PC-9 (cell line): ENCODE measurements at regions not wholly inside any gene's neighbourhood (a gene's known extent, or its start where the extent isn't known, plus 50 kb on each side); places are given as distances from the start of the nearest gene placed in this dataset.

Experiments used
- BruUV-seq: library from RNA; stranded (reverse); fragments of 400-500 nt; replicated peaks from 2 replicates; lab custom pipeline; 2021; lab: Mats Ljungman, UMichigan
- CTCF ChIA-PET: fragments of 300-600 bp; sonication (Branson Sonifier 250); formaldehyde crosslinking; loops from one replicate; lab custom pipeline; 2022; ENCODE audit warnings: antibody characterized with exemption; lab: Charles Lee
- POLR2A ChIA-PET: fragments of 300-600 bp; sonication (Branson Sonifier 250); formaldehyde crosslinking; loops from one replicate; lab custom pipeline; 2022; ENCODE audit warnings: antibody characterized with exemption; ENCODE audit not compliant: unreplicated experiment; lab: Charles Lee
- DNase-seq, 2 experiments: peaks; one replicate each; pipeline versions ENCODE4 v3.0.0 to v3.0.0-alpha.2; 2015 to 2022; ENCODE audit warnings: mixed read lengths in 1 of 2
- H2AFZ ChIP-seq: fragments of 200-600 bp; sonication (generic); 2 replicates; pipeline ENCODE4 v1.8.1; 2017; ENCODE audit warnings: antibody characterized with exemption
- H3F3A ChIP-seq: fragments of 200-600 bp; sonication (generic); 2 replicates; pipeline ENCODE4 v1.8.1; 2017; ENCODE audit warnings: antibody characterized with exemption, mild to moderate bottlenecking, low read depth; ENCODE audit not compliant: insufficient read depth
- H3K27ac ChIP-seq: fragments of 200-600 bp; sonication (generic); 2 replicates; pipeline ENCODE4 v1.6.1; 2016; ENCODE audit warnings: mixed run types
- H3K27me3 ChIP-seq: fragments of 200-600 bp; sonication (generic); 2 replicates; pipeline ENCODE4 v1.6.1; 2016; ENCODE audit warnings: low read depth, mixed run types; ENCODE audit not compliant: insufficient read depth
- H3K36me3 ChIP-seq: fragments of 200-600 bp; sonication (generic); 2 replicates; pipeline ENCODE4 v1.6.1; 2016; ENCODE audit warnings: low read depth, mixed run types
- H3K4me1 ChIP-seq: fragments of 200-600 bp; sonication (generic); replicated peaks from 2 replicates; pipeline ENCODE4 v1.6.1; 2016; ENCODE audit warnings: mixed run types; ENCODE audit not compliant: insufficient read depth
- H3K4me2 ChIP-seq: fragments of 200-600 bp; sonication (generic); 2 replicates; pipeline ENCODE4 v1.6.1; 2017; ENCODE audit warnings: mixed run types
- H3K4me3 ChIP-seq: fragments of 200-600 bp; sonication (generic); 2 replicates; pipeline ENCODE4 v1.6.1; 2016; ENCODE audit warnings: mixed run types
- H3K79me2 ChIP-seq: fragments of 200-600 bp; sonication (generic); 2 replicates; pipeline ENCODE4 v1.6.1; 2017; ENCODE audit warnings: low read depth, mixed run types
- H3K9me2 ChIP-seq: fragments of 200-600 bp; sonication (generic); 2 replicates; pipeline ENCODE4 v1.8.1; 2017; ENCODE audit warnings: mild to moderate bottlenecking; ENCODE audit not compliant: insufficient read depth
- H3K9me3 ChIP-seq: fragments of 200-600 bp; sonication (generic); 2 replicates; pipeline ENCODE4 v1.8.1; 2016; ENCODE audit warnings: low read depth; ENCODE audit not compliant: insufficient read depth
- H4K20me1 ChIP-seq: fragments of 200-600 bp; sonication (generic); 2 replicates; pipeline ENCODE4 v1.8.1; 2017; ENCODE audit not compliant: insufficient read depth
- CTCF ChIP-seq: fragments of 200-600 bp; sonication (generic); conservative IDR thresholded peaks from 2 replicates; pipeline ENCODE4 v1.6.1; 2017; ENCODE audit warnings: mixed run types, antibody characterized with exemption, mild to moderate bottlenecking, moderate library complexity
- EZH2 ChIP-seq: fragments of 200-600 bp; sonication (generic); IDR thresholded peaks from 2 replicates; pipeline ENCODE4 v1.8.0; 2017; ENCODE audit warnings: antibody characterized with exemption, low read depth
- intact Hi-C: fragments of 100-400 bp; cut with micrococcal nuclease; formaldehyde crosslinking; loops from one replicate; pipeline ENCODE4 v1.10.0; 2022; ENCODE audit not compliant: unreplicated experiment

GRCh38 chrX:74179071-74179470 is 124.9 kb upstream of the ZCCHC13 start:
- no peak overlapping the region for H3K4me3 ChIP-seq
- H3K9me3 ChIP-seq = no peaks in the 10 kb centered on the region
- H3K27me3 ChIP-seq = no peaks in the 10 kb centered on the region
- no peaks in the 10 kb centered on the region for H4K20me1 ChIP-seq
- H3K79me2 ChIP-seq = no peaks in the 10 kb centered on the region
- no peaks in the 10 kb centered on the region for H3K4me1 ChIP-seq
- TF ChIP-seq EZH2 (no peak), CTCF (no peak)
- no TSS peak for BruUV-seq
- ChIA-PET POLR2A (no interaction called here), CTCF (interaction anchor here (0.6 kb wide), 1 partner anchor 326 kb away, joined by 3 read pairs; no protein-coding TSS in a partner anchor)
- DNase-seq = peak in 1 of 2 experiments; percentile 39
- no peaks in the 10 kb centered on the region for H3F3A ChIP-seq
- H3K9me2 ChIP-seq = no peaks in the 10 kb centered on the region
- intact Hi-C loops = no loop called here
- no peaks in the 10 kb centered on the region for H3K36me3 ChIP-seq
- no peak overlapping the region for H3K4me2 ChIP-seq
- H3K27ac ChIP-seq = no peak overlapping the region
- H2AFZ ChIP-seq = no peak overlapping the region

GRCh38 chrX:74178536-74178935 is 125.4 kb upstream of the ZCCHC13 start:
- no peaks in the 10 kb centered on the region for H3K79me2 ChIP-seq
- no TSS peak for BruUV-seq
- H3K27ac ChIP-seq = no peak overlapping the region
- no peaks in the 10 kb centered on the region for H3K9me3 ChIP-seq
- H3K27me3 ChIP-seq = no peaks in the 10 kb centered on the region
- intact Hi-C loops = no loop called here
- no peaks in the 10 kb centered on the region for H3K9me2 ChIP-seq
- H4K20me1 ChIP-seq = no peaks in the 10 kb centered on the region
- H3F3A ChIP-seq = no peaks in the 10 kb centered on the region
- ChIA-PET POLR2A (no interaction called here), CTCF (interaction anchor here (0.6 kb wide), 1 partner anchor 325 kb away, joined by 3 read pairs; no protein-coding TSS in a partner anchor)
- DNase-seq = no peak
- no peak overlapping the region for H2AFZ ChIP-seq
- H3K36me3 ChIP-seq = no peaks in the 10 kb centered on the region
- no peaks in the 10 kb centered on the region for H3K4me1 ChIP-seq
- TF ChIP-seq EZH2 (no peak), CTCF (no peak)
- no peak overlapping the region for H3K4me2 ChIP-seq
- H3K4me3 ChIP-seq = no peak overlapping the region

- ChIA-PET POLR2A (no interaction called here), CTCF (no interaction called here)
- H3K9me2 ChIP-seq = no peaks in the 10 kb centered on the region
- H3K9me3 ChIP-seq = peaks cover 6% of the 10 kb centered on the region; the same call in 1 of the 2 replicates
- no peak for DNase-seq
- BruUV-seq = no TSS peak
- no peaks in the 10 kb centered on the region for H3K27me3 ChIP-seq
- H3K4me3 ChIP-seq = no peak overlapping the region
- H3K4me2 ChIP-seq = no peak overlapping the region
- no peaks in the 10 kb centered on the region for H4K20me1 ChIP-seq
- no peaks in the 10 kb centered on the region for H3K79me2 ChIP-seq
- no peak overlapping the region for H3K27ac ChIP-seq
- H3K4me1 ChIP-seq = no peaks in the 10 kb centered on the region
- no peaks in the 10 kb centered on the region for H3K36me3 ChIP-seq
- H2AFZ ChIP-seq = no peak overlapping the region
- intact Hi-C loops = no loop called here
- TF ChIP-seq CTCF (no peak), EZH2 (no peak)
- no peaks in the 10 kb centered on the region for H3F3A ChIP-seq
Measured at GRCh38 chrX:74171465-74171864, 132.5 kb upstream of the ZCCHC13 start.
